HG02642 (cell line): ENCODE measurements at regions not wholly inside any gene's neighbourhood (a gene's known extent, or its start where the extent isn't known, plus 50 kb on each side); places are given as distances from the start of the nearest gene placed in this dataset.

ENCODE experiments used
- ATAC-seq: cut with Tn5 transposase; IDR thresholded peaks from one replicate; pipeline ENCODE4 v1.9.1; 2021; ENCODE audit warnings: mild to moderate bottlenecking; ENCODE audit not compliant: unreplicated experiment, poor library complexity

DNA sequence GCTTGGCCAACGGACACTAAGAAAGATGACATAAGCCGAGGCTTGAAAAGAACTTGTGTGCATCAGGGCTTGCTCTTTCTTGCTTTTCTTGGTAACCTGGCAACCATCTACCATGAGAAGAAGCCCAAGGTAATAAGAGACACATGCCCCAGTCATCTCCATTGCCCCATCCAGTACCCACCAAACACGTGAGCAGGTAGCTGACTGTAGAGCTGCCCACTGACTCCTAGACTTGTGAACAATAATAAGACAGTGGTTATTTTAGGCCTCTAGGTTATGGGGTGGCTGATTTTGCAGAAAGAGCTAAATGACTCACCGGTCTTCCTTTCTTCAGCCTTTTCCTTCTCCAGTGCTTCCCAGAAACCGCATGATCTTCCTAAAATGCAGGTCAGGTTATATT is 105.0 kb upstream of the JUN start:
- ATAC-seq: no peak

DNA sequence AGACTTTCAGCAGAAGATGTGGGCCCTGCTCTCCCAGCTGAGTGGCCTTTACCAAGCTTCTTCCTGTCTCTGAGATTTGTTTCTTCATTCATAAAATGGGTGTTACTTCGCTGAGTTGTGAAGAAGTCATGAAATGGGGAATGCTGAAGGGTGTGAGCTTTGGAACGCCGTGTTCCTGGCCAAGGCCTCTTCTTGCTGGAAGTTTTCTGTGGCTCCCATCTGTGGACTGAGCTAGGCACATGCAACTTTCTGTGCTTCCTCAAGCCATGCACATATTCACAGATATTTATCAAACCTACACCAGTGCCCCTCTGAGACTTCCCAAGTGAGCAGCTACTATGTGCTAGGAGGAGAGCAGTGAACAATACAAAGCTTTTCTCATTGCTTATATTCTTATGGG is 106.3 kb upstream of the JUN start:
- ATAC-seq: no peak

DNA sequence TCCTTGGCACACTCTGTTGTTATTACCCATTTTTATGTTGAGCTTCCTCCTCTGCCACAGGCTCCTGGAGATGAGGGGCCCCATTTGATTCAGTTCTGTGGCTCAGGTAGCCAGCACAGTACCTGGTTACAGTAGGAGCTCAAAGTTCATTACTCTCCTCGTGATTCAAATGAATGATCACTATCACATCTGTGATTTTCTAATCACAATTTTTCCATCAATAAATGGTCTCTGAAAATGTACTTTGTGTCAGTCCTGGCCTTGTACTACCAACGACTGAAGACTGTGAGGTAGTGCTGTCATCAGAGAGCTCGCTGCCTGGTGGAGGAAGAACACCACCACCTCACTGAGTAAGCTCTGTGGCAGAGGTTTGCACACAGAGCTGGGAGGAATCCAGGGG is 106.8 kb upstream of the JUN start:
- ATAC-seq: no peak

DNA sequence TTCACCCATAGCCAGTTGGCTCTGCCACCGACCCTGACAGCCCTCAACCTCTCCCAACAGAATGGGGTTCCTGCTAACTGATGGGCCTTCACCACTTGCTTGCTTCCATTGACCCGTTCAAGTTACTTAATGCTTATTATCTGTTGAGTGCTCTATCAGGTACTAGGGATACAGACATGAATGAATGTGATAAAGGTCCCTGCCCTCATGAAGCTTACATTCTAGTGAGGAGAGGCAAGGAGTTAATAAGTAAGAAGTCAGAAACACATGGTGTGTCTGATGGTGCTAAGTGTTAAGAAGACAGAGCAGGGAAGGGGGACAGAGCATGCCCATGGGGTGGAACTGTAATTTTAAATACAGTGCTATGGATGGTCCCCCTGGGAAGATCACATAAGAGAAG is 107.5 kb upstream of the JUN start:
- no peak for ATAC-seq

DNA sequence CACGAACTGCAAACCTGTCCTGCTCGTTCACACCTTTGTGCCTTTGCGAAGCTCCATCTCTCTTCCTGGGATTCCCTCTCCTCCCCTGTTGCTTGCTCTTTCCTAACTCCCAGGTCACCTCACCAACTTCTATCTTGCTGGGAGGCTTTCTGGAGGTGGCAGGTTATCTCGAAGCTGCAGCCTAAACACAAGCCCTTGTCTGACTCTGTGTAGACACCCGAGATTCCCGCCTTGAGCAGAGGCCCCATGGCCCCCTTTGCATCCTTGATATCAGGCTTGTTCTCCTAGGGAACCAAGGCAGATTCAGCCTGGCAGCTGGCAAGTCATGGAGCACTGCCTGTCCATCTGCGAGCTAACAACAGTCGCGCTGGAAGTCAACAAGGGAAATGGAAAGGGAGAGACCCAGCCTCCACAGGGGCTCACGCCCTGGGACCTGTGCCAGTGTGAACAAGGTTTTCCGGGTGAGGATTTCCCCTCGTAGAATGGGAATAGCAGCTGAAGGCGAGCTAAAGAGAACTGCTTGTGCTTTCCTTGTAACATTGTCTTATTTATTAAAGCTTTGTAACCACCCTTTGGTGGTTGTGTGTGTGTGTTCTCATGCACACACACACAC is 109.5 kb upstream of the JUN start:
- ATAC-seq: no peak

DNA sequence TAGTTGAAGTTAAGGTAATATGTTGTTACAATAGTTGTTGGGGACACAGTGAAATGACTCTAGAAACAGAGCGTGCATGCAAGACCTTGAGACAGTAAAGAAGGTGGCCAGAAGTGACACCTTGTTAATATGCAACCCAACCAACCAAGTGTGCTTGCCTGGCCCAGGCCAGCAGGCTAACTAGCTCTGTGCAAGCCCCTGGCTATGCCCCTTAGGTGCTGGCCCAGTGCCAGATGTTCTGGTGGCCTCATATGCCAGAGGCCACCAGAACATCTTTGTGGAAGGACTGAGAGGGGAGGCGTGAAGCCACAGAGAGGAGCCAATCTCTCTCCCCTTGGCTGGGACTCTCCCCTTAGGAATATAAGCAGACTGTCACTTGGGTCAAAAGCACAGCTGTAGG is 111.2 kb upstream of the JUN start:
- no peak for ATAC-seq

DNA sequence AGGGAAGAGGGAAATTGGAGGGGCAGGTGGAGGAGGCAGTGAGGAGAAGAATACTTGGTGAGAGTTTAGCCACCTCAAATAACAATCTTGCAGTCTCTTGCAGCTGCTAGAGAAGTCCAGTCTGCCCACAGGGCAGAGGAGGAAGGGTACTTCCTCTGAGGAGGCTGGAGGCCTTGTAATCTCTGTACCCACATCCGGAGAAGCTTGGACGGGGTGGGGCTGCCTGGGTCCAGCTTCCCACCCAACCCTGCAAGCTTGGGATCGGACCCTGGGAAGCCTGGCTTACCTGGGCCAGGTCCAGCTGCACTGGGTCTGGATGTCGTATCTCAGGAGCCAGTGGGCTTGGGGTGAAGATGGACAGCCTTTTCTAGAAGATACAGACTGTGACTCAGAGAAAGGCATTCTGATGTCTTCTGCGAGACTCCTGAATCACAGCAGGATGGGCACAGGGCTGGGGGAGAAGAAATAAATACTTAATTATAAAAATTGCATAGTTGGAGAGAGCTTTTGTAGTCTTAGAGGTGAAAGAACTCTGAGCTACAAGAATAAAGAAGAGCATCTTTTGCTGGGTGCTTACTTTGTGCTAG is 111.8 kb upstream of the JUN start:
- no peak for ATAC-seq

DNA sequence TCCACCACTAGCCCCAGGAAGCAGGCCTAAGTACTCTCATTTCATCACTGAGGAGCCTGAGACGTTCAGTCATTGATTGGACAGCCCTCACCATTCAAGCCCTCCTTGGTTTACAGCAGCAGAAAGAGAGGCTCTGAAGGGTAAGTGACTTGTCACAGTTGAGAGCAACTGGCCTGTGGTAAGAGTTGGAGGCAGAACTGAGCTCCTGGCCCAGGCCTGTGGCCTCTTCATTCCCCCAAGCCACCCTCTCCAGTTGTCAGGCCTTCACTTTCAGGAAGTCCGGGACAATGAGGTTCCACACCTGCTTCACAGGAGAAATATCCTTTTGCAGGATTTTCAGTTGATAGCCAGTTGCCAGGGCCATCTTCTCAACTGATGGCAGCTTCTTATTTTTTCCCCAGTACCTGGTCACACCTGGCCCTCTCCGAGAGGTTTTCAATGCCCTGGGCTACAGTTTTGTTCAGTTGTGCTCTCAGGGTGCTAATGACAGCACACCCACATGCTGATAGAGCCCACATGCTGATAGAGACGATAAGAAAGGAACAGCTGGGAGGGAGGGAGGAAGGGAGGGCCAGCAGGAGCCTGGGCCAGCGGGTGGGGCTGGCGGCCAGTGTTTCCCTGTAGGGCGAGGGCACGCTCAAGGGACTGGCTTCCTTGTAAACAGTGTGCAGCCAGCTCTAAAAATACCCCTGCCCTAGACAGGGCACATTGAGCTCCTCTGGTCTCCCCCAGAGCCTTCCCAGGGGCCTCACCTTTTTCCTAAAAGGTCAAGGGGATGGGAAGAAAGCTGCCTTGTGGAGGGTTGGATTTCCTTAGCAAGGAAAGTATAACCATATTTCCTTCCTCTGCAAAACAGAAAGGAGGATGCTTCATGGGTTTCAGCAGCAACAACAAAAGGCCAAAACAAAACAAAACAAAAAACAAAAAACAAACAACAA is 112.7 kb upstream of the JUN start:
- no peak for ATAC-seq

DNA sequence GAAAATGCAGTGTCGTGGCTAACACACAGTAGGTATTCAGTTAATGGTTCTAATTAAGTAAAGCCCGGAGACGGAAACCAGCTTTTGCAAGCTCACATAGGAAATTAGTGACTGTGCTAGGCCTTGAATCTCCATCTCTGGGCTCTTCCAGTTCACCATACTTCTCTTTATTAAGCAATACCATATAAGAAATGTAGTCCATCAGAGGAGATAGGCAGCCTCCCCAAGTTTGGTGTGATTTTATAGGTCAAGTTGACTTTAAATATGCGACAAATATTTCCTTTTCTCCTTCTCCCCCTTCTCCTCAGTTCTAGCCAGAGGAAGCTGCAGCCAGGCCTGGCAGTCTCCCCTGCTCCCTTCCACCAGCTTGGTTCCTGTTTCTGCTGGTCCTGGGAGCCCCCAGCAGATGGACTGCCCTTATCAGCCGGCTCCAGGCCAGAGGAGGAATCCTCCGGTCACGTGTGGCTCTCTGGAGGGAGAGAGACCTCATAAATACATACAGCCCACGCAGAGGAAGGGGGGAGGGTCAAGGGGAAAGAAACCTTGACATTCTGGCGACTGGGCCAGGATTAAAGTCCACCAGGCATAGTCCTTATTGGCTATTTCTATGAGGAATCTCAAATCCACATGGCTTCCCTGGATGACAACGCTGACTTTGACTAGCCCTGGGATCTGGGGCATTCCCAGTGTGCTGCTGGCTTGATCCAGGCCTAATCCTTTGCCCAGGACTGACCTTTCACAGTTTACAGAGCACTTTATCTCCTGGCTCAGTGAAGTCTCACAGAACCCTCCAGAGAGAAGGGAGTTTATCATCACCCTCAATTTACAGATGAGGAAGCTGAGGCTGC is 115.1 kb upstream of the JUN start:
- ATAC-seq: no peak

DNA sequence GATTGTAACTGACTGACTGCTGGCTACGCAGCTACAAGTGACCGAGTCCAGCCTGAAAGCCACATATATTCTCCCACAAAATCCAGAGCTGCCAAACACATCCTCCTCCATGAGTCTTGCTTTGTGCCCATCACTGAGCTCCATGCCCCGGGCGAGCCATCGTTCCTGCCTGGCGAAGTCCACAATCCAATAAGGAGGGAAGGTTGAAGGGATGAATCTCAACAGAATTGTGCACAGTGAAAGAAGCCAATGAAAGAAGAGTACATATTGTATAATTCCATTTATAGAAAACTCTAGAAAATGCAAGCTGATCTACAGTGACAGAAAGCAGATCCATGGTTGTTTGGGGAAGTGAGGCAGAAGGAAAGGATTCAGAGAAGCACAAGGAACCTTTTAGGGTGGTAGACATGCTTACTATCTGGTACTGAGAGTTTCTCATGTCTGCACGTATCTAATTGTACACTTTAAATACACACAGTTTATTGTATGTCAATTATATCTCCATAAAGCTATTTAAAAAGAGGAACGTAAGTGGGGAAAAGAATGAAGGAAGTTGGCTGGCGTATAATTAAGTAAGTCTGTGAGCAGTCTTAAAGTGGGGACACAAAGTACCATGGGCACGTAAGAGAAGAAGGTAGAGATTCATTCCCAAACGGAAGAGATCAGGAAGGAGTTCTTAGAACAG is 115.9 kb upstream of the JUN start:
- ATAC-seq: no peak

DNA sequence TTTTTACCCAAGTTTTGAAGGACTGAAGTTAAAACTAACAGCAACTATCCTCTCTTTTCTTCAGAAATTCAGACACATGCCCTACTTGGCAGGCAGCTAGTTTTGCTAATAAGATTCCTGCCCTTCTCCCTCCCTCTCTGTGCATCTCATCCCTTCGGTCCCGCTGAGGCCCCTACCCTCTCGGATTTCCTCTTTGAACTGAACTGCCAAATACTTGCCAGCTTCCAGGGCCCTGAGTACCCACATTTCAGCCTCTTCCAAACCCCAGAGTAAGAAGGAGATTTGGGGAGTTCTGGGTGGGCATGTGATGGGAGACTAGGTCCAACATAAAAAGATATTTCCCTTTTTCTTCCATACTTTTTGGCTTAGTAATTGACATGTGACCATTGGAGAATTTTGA is 116.5 kb upstream of the JUN start:
- no peak for ATAC-seq

DNA sequence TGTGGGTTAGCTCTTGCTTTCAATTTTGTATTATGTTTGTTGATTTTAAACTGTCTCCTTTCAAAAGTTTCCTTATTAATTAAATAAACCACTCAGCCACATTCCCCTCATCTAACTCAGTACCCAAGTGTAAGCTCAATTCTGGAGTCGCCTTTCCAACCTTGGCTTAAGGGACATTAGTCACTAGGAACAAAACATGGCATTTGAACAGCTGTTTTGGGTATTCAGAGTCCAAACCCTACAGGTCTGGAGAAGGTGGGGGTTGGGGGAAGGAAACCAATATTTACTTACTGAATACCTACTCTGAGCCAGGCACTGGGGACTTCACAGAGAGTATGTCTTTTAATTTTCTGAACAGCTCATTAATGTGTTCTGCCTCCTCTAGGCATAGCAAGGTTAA is 117.2 kb upstream of the JUN start:
- no peak for ATAC-seq

DNA sequence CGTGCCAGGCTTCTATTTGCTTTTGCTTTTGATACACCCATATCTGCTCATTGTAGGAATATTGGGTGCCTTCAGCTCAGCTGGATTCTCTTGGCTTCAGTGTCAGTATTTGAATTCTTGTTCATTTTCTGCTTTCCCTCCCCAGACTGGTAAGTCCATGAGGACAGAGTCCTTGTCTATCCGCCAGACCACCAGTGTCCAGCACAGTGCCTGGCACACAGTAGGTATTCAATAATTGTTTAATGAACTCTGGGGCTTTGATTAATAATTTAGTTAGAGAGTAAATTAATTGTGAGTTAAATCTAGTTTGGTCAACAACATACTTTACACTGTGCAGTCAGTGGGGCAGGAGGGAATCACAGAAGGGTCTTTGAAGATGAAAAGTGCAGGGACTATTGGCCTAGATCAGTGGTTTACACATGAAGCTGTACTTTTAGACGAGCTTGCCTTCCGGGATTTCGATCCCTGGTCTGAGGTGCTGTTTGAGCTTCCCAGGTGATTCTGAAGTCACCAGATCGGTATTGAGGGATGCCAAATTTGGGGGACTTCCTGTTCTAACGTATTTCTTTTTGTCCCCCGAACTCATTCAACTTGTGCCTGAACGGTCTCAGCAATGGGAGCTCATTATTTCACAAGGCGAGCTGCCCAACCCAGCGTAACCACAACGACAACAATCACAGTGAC is 119.1 kb upstream of the JUN start:
- ATAC-seq: no peak

DNA sequence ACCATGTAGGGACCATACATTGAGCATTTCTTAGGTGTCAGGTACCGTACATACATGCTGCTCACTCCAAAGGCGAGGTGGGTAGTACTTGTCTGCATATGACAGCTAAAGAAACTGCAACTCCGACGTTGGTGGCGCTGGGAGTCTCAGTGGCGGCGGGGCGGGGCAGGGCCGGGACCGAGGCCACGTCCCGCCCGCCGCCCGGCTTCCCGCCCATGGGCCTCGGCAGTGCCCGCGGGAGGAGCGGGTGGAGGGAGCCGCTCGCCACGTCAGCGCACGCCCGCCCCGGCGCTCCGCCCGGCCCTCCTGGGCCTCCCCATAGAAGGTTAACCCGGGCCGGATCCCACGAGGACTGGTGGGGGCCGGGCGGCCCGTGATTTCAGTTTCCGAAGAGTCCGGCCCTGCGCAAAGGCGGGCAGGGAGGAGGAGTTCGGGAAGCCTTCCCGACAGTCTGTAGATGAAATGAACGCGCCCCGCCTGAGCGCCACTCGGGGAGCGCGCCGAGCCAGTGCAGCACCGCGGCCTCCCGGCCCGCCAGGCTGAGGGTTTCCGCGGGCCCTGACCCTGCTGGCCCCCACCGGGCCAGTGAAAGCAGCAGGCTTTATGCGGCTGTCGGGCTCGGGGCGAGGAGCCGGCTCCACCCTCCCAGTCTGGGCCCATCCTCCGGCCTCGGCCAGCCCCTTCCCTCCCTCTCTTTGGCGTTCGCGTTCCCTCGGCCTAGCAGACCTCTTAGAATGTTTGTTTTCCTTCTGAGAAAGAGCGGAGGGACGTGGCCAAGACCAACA is 119.9 kb upstream of the JUN start:
- peak; percentile 94 for ATAC-seq

DNA sequence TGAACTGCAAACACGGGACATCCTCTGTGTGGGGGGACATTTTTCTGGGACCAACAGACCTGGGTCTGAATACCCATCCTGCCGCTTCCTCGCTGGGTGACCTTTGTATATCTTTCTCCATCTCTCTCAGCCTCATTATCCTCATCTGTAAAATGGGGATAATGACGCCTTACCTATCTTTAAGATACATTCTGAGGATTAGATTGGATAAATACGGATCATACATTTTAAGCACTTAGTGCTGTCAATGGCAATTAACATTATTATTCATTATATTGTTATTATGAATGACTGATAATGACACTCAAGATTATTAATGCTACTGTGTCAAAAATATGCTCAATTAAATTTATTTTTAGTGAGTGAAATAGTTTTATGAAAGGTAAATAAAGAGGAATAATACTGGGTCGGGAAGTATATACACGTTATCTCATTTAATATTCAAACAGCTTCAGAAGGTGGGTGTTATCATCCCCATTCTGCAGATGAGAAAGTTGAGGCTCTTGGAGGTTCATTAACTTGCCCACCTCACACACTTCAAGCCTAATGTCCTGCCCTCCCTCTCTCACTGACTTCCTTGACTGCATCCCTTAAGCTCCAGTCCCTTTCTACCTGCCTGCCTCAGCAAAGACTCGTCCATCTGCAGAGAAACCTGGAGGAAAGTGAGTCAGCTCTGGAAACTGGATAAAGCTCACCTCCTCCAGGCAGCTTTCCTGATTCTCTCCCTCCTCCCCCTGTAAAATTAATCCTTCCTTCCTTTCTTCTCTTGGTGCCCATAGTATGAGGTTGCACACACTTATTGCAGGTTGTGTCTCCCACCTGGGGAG is 120.7 kb upstream of the JUN start:
- ATAC-seq: no peak

DNA sequence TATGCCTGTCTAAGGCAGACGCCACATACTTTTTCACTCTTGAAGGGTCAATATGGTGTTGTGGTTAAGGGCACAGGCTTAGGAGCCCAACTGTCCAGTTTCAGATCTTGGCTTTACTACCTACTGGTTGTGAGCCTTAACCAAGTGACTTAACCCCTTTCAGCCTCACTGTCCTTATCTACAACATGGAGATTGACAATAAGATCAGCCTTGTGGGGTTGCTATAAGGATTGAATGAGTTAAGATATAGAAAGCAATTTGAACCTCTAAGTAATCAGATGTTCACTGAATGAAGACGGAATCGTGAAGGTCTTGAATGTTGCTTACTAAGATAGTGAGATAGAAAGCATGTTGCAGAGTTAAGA is 121.3 kb upstream of the JUN start:
- no peak for ATAC-seq

DNA sequence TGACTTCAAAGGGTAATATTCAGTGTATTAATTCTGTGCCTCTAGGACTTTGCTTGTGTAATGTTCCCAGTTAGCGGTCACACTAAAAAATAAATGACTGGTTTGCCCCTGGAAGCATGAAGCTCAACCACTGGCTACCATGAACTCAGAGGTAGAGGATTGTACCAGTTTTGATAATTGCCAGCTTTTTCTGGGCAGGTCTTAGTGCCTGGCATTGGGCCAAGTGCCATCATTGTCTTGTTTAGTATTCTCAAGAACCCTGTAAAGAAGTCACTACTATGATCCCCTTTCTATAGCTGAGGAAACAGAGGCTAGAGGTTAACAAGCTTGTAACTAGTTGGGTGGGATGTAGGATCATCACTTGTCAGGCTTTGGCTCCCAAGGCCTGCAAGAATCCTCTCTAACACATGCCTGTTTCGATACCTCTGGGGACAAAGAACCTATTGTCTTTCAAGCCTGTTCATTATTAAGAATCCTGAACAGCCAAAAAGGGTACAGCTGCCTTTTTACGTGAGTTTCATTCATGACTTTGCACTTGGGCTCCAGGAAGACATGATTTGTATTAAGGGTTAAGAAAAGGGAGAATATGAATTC is 121.9 kb upstream of the JUN start:
- no peak for ATAC-seq

DNA sequence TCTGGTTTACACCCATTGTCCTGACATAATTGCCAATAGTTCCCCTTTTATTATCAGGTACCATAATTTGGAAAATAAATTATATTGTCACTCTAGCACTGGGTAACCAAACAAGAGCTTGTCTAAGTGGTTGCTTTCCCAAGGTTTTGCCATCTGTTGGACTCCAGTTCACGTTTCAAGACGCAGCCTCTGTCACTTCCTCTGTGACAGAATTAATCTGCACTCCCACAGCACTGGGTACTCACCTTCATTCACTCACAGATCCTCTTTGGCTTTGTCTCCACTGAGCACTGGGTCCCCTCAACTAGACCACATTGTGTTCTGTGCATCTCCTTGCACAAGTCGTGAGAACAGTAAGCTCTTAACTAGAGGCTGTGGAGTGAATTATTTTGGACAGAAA is 123.6 kb upstream of the JUN start:
- ATAC-seq: no peak
